GM12878 (cell line): ENCODE measurements at regions not wholly inside any gene's neighbourhood (a gene's known extent, or its start where the extent isn't known, plus 50 kb on each side); places are given as distances from the start of the nearest gene placed in this dataset.

ENCODE experiments used
- ATAC-seq: fragments of 200-7000 bp; cut with Tn5 transposase; 3 replicates; pipeline ENCODE4 v1.9.1; 2020; ENCODE audit warnings: mild to moderate bottlenecking, moderate library complexity
- BruUV-seq: library from RNA; stranded (reverse); fragments of 400-500 nt; replicated peaks from 2 replicates; lab custom pipeline; 2021; lab: Mats Ljungman, UMichigan
- CTCF ChIA-PET: fragments of 300-600 bp; sonication (Branson Sonifier 250); formaldehyde crosslinking; extraction: SDS; loops from one replicate; lab custom pipeline; 2021; ENCODE audit warnings: inconsistent platforms; lab: Yijun Ruan, JAX
- POLR2A ChIA-PET: fragments of 350-600 bp; formaldehyde crosslinking; extraction: SDS; loops from one replicate; lab custom pipeline; 2021; ENCODE audit warnings: inconsistent platforms; lab: Charles Lee
- RAD21 ChIA-PET: fragments of 300-600 bp; sonication (Branson Sonifier 250); formaldehyde crosslinking; loops from one replicate; lab custom pipeline; 2023; ENCODE audit warnings: antibody characterized with exemption; ENCODE audit not compliant: unreplicated experiment; lab: Charles Lee
- SMC1A ChIA-PET: fragments of 300-600 bp; sonication (Branson Sonifier 250); formaldehyde crosslinking; loops from one replicate; lab custom pipeline; 2023; ENCODE audit not compliant: unreplicated experiment, uncharacterized antibody; lab: Charles Lee
- DNase-seq: peaks from one replicate; pipeline ENCODE4 v3.0.0-alpha.2; 2011; ENCODE audit warnings: low read depth, low spot score
- FAIRE-seq: peaks from 3 replicates; lab custom pipeline; 2011; peaks lifted over from hg19 to GRCh38; lab: Jason Lieb, UNC
- H2AFZ ChIP-seq: 2 replicates; pipeline ENCODE4 v1.6.0; 2011; ENCODE audit warnings: low read depth, low read length, control low read depth; ENCODE audit not compliant: control insufficient read depth
- H3K27ac ChIP-seq: 2 replicates; pipeline ENCODE4 v1.5.1; 2011; ENCODE audit warnings: control low read depth; ENCODE audit not compliant: control insufficient read depth, insufficient read depth
- H3K27me3 ChIP-seq, 2 experiments: replicated peaks in 1 of 2; 2 replicates each; pipeline versions ENCODE4 v1.6.0 to v1.6.1; 2011; ENCODE audit warnings: low read length in 1 of 2; ENCODE audit not compliant: control insufficient read depth in 2 of 2, insufficient read depth in 2 of 2
- H3K36me3 ChIP-seq, 2 experiments: 2 replicates each; pipeline ENCODE4 v1.5.1; 2011; ENCODE audit warnings: low read length in 1 of 2; ENCODE audit not compliant: control insufficient read depth in 2 of 2, insufficient read depth in 2 of 2
- H3K4me1 ChIP-seq: 2 replicates; pipeline ENCODE4 v1.6.1; 2011; ENCODE audit warnings: mild to moderate bottlenecking, low read length, moderate library complexity, mixed read lengths; ENCODE audit not compliant: control insufficient read depth, insufficient read depth
- H3K4me2 ChIP-seq: 2 replicates; pipeline ENCODE4 v1.6.0; 2011; ENCODE audit warnings: control low read depth; ENCODE audit not compliant: control insufficient read depth, insufficient read depth
- H3K4me3 ChIP-seq: fragments of 200-600 bp; sonication (generic); 2 replicates; pipeline ENCODE4 v1.5.1; 2016
- H3K79me2 ChIP-seq: 2 replicates; pipeline ENCODE4 v1.6.0; 2011; ENCODE audit warnings: low read length; ENCODE audit not compliant: control insufficient read depth, insufficient read depth
- H3K9ac ChIP-seq: 2 replicates; pipeline ENCODE4 v1.8.0; 2011; ENCODE audit warnings: low read length, control low read depth, mixed read lengths; ENCODE audit not compliant: control insufficient read depth, insufficient read depth
- H3K9me3 ChIP-seq: replicated peaks from 3 replicates; pipeline ENCODE4 v1.5.1; 2011; ENCODE audit warnings: mild to moderate bottlenecking, low read length; ENCODE audit not compliant: control insufficient read depth, insufficient read depth
- H4K20me1 ChIP-seq: 2 replicates; pipeline ENCODE4 v1.6.0; 2011; ENCODE audit not compliant: control insufficient read depth, insufficient read depth
- ASH2L ChIP-seq: fragments of 300-600, 200-600 bp; sonication (generic); IDR thresholded peaks from 2 replicates; pipeline ENCODE4 v1.6.1; 2017; ENCODE audit warnings: low read depth, mild to moderate bottlenecking, borderline replicate concordance
- MTA2 ChIP-seq: fragments of 450-650 bp; IDR thresholded peaks from 2 replicates; pipeline ENCODE4 v1.6.1; 2016; ENCODE audit warnings: low read depth, mild to moderate bottlenecking, moderate library complexity
- RELA ChIP-seq: fragments of 450-650 bp; IDR thresholded peaks from 2 replicates; pipeline ENCODE4 v1.8.0; 2014; ENCODE audit warnings: borderline replicate concordance; ENCODE audit not compliant: partially characterized antibody
- SIX5 ChIP-seq: IDR thresholded peaks from 2 replicates; pipeline ENCODE4 v1.6.1; 2011; ENCODE audit warnings: mild to moderate bottlenecking, low read depth, low read length, moderate library complexity; ENCODE audit not compliant: severe bottlenecking
- SREBF2 ChIP-seq: IDR thresholded peaks from 2 replicates; pipeline ENCODE4 v1.6.1; 2012; ENCODE audit warnings: mild to moderate bottlenecking, low read length
- ZZZ3 ChIP-seq: IDR thresholded peaks from 2 replicates; pipeline ENCODE4 v1.6.1; 2011; ENCODE audit warnings: low read depth; ENCODE audit not compliant: control insufficient read depth, insufficient read length
- WGBS: methylation state at CpG from one replicate; pipeline ENCODE4 v1.1.6; 2016; ENCODE audit warnings: low lambda C conversion rate; ENCODE audit not compliant: insufficient replicate concordance, insufficient coverage; ENCODE audit errors: missing lambda C conversion rate; 5-methylcytosine and 5-hydroxymethylcytosine counted together
- in situ Hi-C: fragments of 300-500 bp; cut with MboI; formaldehyde crosslinking; loops from 9 replicates; pipeline ENCODE4 v1.14.3; 2018; ENCODE audit warnings: mixed read lengths
- intact Hi-C: fragments of 100-400 bp; cut with micrococcal nuclease; formaldehyde crosslinking; loops from one replicate; pipeline ENCODE4 v1.14.2; 2022; ENCODE audit not compliant: unreplicated experiment
- TF ChIP-seq, protein P1 (sequence below): fragments of 450-650 bp; IDR thresholded peaks from 2 replicates; pipeline ENCODE4 v1.6.1; 2018; ENCODE audit warnings: borderline replicate concordance, mild to moderate bottlenecking; ENCODE audit not compliant: partially characterized antibody
- TF ChIP-seq, protein P2 (sequence below): fragments of 450-650 bp; IDR thresholded peaks from 2 replicates; pipeline ENCODE4 v1.6.1; 2018; ENCODE audit warnings: mild to moderate bottlenecking, low read depth, moderate library complexity; ENCODE audit not compliant: partially characterized antibody

DNA sequence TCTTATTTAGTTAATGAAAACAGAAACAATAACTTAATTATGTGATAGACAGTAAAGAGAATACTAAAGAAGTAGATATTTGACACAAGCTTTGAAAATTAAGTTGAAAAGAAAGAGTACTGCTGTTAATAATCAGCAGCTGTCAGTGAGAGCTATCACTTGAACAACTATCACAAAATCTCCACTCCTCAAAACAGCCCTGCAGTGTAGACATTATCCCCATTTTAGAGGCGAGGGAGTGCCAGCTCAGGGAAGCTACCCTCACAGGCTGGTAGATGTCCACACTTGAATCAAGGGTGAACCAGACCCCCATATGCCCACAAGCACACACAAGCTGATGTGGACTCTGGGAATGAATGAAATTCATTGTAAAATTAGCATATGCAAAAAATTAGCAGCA, 248.8 kb downstream of the RHOU start:
- no peaks in the 10 kb centered on the region for H4K20me1 ChIP-seq
- BruUV-seq: no TSS peak
- 0% methylated on average over 1 of the region's 1 CpG for WGBS
- intact Hi-C loops (no loop called here), in situ Hi-C loops (no loop called here)
- H3K4me2 ChIP-seq: no peak overlapping the region
- ATAC-seq (no peak), FAIRE-seq (no peak)
- no peaks in the 10 kb centered on the region for H3K79me2 ChIP-seq
- RAD21 ChIA-PET: no interaction called here
- no peaks in the 10 kb centered on the region for H3K4me1 ChIP-seq
- SMC1A ChIA-PET: interaction anchor here (0.9 kb wide), 1 partner anchor 20 kb away, joined by 3 read pairs; no protein-coding TSS in a partner anchor
- no peak overlapping the region for H2AFZ ChIP-seq
- H3K27me3 ChIP-seq: peaks cover 0 to 4% of the 10 kb centered on the region in 2 experiments; a peak in 3 of 4 replicates
- CTCF ChIA-PET: no interaction called here
- no peak overlapping the region for H3K27ac ChIP-seq
- no peaks in the 10 kb centered on the region for H3K36me3 ChIP-seq
- H3K9ac ChIP-seq: no peak overlapping the region
- TF ChIP-seq, protein P1, sequence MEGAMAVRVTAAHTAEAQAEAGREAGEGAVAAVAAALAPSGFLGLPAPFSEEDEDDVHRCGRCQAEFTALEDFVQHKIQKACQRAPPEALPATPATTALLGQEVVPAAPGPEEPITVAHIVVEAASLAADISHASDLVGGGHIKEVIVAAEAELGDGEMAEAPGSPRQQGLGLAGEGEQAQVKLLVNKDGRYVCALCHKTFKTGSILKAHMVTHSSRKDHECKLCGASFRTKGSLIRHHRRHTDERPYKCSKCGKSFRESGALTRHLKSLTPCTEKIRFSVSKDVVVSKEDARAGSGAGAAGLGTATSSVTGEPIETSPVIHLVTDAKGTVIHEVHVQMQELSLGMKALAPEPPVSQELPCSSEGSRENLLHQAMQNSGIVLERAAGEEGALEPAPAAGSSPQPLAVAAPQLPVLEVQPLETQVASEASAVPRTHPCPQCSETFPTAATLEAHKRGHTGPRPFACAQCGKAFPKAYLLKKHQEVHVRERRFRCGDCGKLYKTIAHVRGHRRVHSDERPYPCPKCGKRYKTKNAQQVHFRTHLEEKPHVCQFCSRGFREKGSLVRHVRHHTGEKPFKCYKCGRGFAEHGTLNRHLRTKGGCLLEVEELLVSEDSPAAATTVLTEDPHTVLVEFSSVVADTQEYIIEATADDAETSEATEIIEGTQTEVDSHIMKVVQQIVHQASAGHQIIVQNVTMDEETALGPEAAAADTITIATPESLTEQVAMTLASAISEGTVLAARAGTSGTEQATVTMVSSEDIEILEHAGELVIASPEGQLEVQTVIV: no peak
- no peak for TF ChIP-seq ASH2L
- TF ChIP-seq SREBF2: no peak
- no peak for TF ChIP-seq SIX5
- TF ChIP-seq RELA: no peak
- TF ChIP-seq, protein P2, sequence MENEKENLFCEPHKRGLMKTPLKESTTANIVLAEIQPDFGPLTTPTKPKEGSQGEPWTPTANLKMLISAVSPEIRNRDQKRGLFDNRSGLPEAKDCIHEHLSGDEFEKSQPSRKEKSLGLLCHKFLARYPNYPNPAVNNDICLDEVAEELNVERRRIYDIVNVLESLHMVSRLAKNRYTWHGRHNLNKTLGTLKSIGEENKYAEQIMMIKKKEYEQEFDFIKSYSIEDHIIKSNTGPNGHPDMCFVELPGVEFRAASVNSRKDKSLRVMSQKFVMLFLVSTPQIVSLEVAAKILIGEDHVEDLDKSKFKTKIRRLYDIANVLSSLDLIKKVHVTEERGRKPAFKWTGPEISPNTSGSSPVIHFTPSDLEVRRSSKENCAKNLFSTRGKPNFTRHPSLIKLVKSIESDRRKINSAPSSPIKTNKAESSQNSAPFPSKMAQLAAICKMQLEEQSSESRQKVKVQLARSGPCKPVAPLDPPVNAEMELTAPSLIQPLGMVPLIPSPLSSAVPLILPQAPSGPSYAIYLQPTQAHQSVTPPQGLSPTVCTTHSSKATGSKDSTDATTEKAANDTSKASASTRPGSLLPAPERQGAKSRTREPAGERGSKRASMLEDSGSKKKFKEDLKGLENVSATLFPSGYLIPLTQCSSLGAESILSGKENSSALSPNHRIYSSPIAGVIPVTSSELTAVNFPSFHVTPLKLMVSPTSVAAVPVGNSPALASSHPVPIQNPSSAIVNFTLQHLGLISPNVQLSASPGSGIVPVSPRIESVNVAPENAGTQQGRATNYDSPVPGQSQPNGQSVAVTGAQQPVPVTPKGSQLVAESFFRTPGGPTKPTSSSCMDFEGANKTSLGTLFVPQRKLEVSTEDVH: no peak
- TF ChIP-seq MTA2: no peak
- TF ChIP-seq ZZZ3: no peak
- TF ChIP-seq, all 136 proteins: peak for 0
- Histone ChIP-seq H3K4me3 (no peak overlapping the region), H3K9me3 (no peaks in the 10 kb centered on the region)
- POLR2A ChIA-PET: no interaction called here
- no peak for DNase-seq
